Ishikawa (cell line): ENCODE measurements at regions not wholly inside any gene's neighbourhood (a gene's known extent, or its start where the extent isn't known, plus 50 kb on each side); places are given as distances from the start of the nearest gene placed in this dataset.

Experiments
- CEBPB ChIP-seq: IDR thresholded peaks from 2 replicates; pipeline ENCODE4 v1.6.1; 2012
- CREB1 ChIP-seq: IDR thresholded peaks from 2 replicates; pipeline ENCODE4 v1.6.1; 2012; ENCODE audit warnings: low read depth
- EGR1 ChIP-seq: IDR thresholded peaks from 2 replicates; pipeline ENCODE4 v1.6.1; 2012
- EP300 ChIP-seq: IDR thresholded peaks from 2 replicates; pipeline ENCODE4 v1.6.1; 2012; ENCODE audit warnings: borderline replicate concordance
- FOXM1 ChIP-seq: IDR thresholded peaks from 2 replicates; pipeline ENCODE4 v1.6.1; 2012; ENCODE audit warnings: low read depth, borderline replicate concordance
- NFIC ChIP-seq: IDR thresholded peaks from 2 replicates; pipeline ENCODE4 v1.6.1; 2012
- RAD21 ChIP-seq: IDR thresholded peaks from 2 replicates; pipeline ENCODE4 v1.6.1; 2012; ENCODE audit warnings: low read depth
- TAF1 ChIP-seq: IDR thresholded peaks from 2 replicates; pipeline ENCODE4 v1.6.1; 2012; ENCODE audit warnings: low read depth, mild to moderate bottlenecking
- TCF12 ChIP-seq: IDR thresholded peaks from 2 replicates; pipeline ENCODE4 v1.6.1; 2012; ENCODE audit warnings: low read depth
- TEAD4 ChIP-seq: IDR thresholded peaks from 2 replicates; pipeline ENCODE4 v1.6.1; 2012
- YY1 ChIP-seq: IDR thresholded peaks from 2 replicates; pipeline ENCODE4 v1.6.1; 2012; ENCODE audit warnings: low read depth
- ZBTB7A ChIP-seq: IDR thresholded peaks from 2 replicates; pipeline ENCODE4 v1.6.1; 2012; ENCODE audit warnings: low read depth
- TF ChIP-seq, protein P1 (sequence below): IDR thresholded peaks from 2 replicates; pipeline ENCODE4 v1.6.1; 2012; ENCODE audit warnings: low read depth, mild to moderate bottlenecking
- TF ChIP-seq, protein P2 (sequence below): IDR thresholded peaks from 2 replicates; pipeline ENCODE4 v1.6.1; 2012
- TF ChIP-seq, protein P3 (sequence below): IDR thresholded peaks from 2 replicates; pipeline ENCODE4 v1.6.1; 2012

DNA sequence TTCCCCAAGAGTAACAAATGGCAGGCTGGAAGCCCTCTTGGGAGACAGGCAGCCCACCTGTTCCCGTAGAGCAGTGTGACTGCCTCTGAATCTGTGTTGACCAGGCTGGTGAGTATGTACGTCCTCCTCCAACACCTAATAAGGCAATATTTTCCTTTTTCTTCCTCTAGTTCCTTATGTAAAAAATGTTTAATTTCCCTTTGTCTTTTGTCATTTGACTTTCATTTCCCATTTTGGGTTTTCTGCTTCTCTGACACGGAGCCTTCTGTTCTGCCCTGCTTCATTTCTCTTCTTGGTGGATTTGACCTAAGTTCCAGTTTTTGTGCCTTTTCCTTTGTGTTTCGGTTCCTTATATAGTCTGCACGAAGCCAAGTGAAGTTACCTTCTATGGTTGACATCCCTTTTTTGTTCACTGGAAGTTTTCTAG is 65.8 kb upstream of the ATF3 start:
- TF ChIP-seq TAF1 = no peak
- no peak for TF ChIP-seq RAD21
- TF ChIP-seq CEBPB = no peak
- TF ChIP-seq, protein P1, sequence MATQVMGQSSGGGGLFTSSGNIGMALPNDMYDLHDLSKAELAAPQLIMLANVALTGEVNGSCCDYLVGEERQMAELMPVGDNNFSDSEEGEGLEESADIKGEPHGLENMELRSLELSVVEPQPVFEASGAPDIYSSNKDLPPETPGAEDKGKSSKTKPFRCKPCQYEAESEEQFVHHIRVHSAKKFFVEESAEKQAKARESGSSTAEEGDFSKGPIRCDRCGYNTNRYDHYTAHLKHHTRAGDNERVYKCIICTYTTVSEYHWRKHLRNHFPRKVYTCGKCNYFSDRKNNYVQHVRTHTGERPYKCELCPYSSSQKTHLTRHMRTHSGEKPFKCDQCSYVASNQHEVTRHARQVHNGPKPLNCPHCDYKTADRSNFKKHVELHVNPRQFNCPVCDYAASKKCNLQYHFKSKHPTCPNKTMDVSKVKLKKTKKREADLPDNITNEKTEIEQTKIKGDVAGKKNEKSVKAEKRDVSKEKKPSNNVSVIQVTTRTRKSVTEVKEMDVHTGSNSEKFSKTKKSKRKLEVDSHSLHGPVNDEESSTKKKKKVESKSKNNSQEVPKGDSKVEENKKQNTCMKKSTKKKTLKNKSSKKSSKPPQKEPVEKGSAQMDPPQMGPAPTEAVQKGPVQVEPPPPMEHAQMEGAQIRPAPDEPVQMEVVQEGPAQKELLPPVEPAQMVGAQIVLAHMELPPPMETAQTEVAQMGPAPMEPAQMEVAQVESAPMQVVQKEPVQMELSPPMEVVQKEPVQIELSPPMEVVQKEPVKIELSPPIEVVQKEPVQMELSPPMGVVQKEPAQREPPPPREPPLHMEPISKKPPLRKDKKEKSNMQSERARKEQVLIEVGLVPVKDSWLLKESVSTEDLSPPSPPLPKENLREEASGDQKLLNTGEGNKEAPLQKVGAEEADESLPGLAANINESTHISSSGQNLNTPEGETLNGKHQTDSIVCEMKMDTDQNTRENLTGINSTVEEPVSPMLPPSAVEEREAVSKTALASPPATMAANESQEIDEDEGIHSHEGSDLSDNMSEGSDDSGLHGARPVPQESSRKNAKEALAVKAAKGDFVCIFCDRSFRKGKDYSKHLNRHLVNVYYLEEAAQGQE = no peak
- TF ChIP-seq YY1 = no peak
- no peak for TF ChIP-seq NFIC
- TF ChIP-seq, protein P2, sequence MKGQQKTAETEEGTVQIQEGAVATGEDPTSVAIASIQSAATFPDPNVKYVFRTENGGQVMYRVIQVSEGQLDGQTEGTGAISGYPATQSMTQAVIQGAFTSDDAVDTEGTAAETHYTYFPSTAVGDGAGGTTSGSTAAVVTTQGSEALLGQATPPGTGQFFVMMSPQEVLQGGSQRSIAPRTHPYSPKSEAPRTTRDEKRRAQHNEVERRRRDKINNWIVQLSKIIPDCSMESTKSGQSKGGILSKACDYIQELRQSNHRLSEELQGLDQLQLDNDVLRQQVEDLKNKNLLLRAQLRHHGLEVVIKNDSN = no peak
- no peak for TF ChIP-seq EP300
- no peak for TF ChIP-seq ZBTB7A
- no peak for TF ChIP-seq TCF12
- TF ChIP-seq EGR1 = no peak
- no peak for TF ChIP-seq FOXM1

DNA sequence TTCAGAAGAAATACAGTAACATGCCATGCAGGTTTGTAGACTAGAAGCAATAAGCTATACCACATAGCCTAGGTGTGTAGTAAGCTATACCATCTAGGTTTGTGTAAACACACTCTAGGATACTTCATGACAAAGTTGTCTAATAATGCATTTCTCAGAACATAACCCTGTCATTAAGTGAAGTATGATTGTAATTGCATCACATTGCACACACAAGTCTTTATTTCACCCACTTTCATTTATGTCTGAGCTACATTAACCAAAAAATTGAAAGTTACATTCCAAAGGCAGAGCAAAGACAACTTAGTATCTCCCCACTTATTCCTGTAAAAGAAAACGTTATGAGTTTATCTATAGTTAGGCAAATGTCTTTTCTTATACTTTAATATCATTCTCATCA is 64.5 kb upstream of the ATF3 start:
- TF ChIP-seq NFIC (no peak), EP300 (no peak), TEAD4 (no peak), TAF1 (no peak), EGR1 (no peak), RAD21 (no peak), YY1 (no peak), CREB1 (no peak), FOXM1 (no peak), ZBTB7A (no peak), CEBPB (no peak), TCF12 (no peak)
- TF ChIP-seq, protein P2 = no peak
- TF ChIP-seq, protein P3, sequence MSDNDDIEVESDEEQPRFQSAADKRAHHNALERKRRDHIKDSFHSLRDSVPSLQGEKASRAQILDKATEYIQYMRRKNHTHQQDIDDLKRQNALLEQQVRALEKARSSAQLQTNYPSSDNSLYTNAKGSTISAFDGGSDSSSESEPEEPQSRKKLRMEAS = no peak
- TF ChIP-seq, protein P1 = no peak

DNA sequence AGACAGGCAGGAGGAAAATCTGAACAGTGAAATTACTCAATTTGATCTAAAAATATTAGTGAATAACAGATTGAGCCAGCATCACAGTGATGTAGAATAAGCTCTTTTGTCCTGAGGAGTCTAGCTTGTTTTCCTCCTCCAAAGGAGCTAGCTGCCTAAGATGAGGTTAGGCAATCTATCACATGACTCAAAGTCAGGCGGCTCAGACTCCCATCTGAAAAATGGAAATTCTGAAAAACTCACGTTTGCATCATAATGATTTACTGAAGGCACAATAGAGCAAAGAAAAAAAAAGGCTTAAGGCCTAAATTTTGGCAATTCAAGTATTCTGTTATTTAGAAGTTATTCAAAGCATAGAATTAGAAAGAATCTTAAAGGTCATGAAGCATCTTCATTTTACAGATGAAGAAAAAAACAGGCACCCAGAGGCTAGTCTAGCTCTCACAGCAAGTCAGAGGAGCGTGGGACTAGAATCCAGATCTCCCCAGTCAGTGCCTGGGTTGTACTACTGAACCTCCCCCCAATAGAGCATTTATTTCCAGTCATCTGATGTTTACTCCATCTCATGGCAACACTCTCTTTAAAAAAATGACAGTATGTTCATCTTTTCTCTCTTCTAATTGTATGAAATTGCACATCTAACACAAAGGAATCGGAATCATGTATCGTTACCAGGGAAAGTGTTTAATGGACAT is 62.5 kb upstream of the ATF3 start:
- TF ChIP-seq, protein P3 = no peak
- TF ChIP-seq NFIC (no peak), TAF1 (no peak), EGR1 (no peak), CEBPB (no peak), FOXM1 (no peak), CREB1 (no peak), RAD21 (no peak), TEAD4 (no peak), ZBTB7A (no peak), YY1 (no peak), TCF12 (no peak), EP300 (no peak)
- TF ChIP-seq, protein P1 = no peak
- TF ChIP-seq, protein P2 = no peak

DNA sequence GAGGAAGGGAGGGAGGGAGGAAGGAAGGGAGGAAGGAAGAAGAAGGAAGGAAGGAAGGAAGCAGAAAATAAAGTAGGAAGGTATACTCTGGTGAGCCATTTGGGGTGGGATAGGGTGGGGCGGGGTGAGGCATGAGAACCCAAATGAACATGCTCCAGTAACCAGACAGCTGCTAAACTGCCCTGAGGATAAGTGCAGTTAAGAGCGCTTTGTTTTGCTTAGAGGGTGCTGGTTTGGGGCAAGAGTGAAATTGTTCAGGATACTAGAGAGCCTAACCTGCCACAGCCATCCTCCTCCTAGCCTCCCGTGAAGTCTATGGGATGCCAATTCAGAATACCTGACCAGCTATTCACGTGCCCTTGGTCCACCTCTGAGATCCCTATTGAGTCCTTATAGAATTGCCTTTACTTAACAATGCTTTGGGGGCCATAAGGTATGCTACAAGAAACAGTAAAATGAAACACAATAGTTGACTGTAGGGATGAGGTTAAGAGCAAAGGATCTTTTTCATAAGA is 59.0 kb upstream of the ATF3 start:
- TF ChIP-seq RAD21 (no peak), YY1 (no peak), EP300 (no peak), CREB1 (no peak), TEAD4 (no peak), TAF1 (no peak), CEBPB (no peak), NFIC (no peak), FOXM1 (no peak)
- TF ChIP-seq, protein P3 = no peak
- TF ChIP-seq, protein P2 = no peak
